K562 (cell line): ENCODE measurements at regions not wholly inside any gene's neighbourhood (a gene's known extent, or its start where the extent isn't known, plus 50 kb on each side); places are given as distances from the start of the nearest gene placed in this dataset.

Experiments used
- ATAC-seq: fragments of 200-7000 bp; cut with Tn5 transposase; 3 replicates; pipeline ENCODE4 v1.9.1; 2020; ENCODE audit warnings: moderate library complexity
- BruUV-seq: library from RNA; stranded (reverse); fragments of 400-500 nt; replicated peaks from 2 replicates; lab custom pipeline; 2021; lab: Mats Ljungman, UMichigan
- CTCF ChIA-PET: fragments of 300-600 bp; formaldehyde crosslinking; extraction: SDS; loops from one replicate; lab custom pipeline; 2021; ENCODE audit warnings: low intra/inter-chr PET ratio; lab: Yijun Ruan, JAX
- POLR2A ChIA-PET: fragments of 300-600, 350-650 bp; sonication (Branson Sonifier 250); formaldehyde crosslinking; extraction: SDS; loops from one replicate; lab custom pipeline; 2021; ENCODE audit warnings: antibody characterized with exemption, inconsistent platforms; lab: Yijun Ruan, JAX
- DNase-seq, 4 experiments: peaks; one replicate each; pipeline versions ENCODE4 v3.0.0 to v3.0.0-alpha.2; 2011 to 2018; ENCODE audit warnings: low spot score in 3 of 4, mixed read lengths in 3 of 4; ENCODE audit errors: extremely low read depth in 1 of 4
- FAIRE-seq: peaks from 2 replicates; lab custom pipeline; 2011; peaks lifted over from hg19 to GRCh38; lab: Jason Lieb, UNC
- H2AFZ ChIP-seq: 2 replicates; pipeline ENCODE4 v1.6.0; 2011; ENCODE audit warnings: low read depth, low read length, control low read depth, inconsistent platforms
- H3K27ac ChIP-seq: fragments of 200-600 bp; 3 replicates; pipeline ENCODE4 v1.8.0; 2011; ENCODE audit warnings: low read depth, mild to moderate bottlenecking, control low read depth, inconsistent platforms, low read length, moderate library complexity, mixed read lengths; ENCODE audit errors: extremely low read depth
- H3K27me3 ChIP-seq, 2 experiments: fragments of 300-600 bp in 1 of 2; 2 replicates in 1 of 2; 3 replicates in 1 of 2; pipeline versions ENCODE4 v1.6.0 to v1.8.0; 2011; ENCODE audit warnings: inconsistent platforms in 2 of 2, low read length in 2 of 2, mild to moderate bottlenecking in 1 of 2, mixed read lengths in 1 of 2, moderate library complexity in 1 of 2; ENCODE audit not compliant: control insufficient read depth in 2 of 2, insufficient read depth in 2 of 2
- H3K36me3 ChIP-seq: fragments of 300-600 bp; 3 replicates; pipeline ENCODE4 v1.8.0; 2011; ENCODE audit warnings: mild to moderate bottlenecking, low read length, inconsistent platforms; ENCODE audit not compliant: control insufficient read depth, insufficient read depth
- H3K4me1 ChIP-seq, 2 experiments: fragments of 200-600 bp in 1 of 2; replicated peaks in 1 of 2; 2 replicates in 1 of 2; 3 replicates in 1 of 2; pipeline versions ENCODE4 v1.5.1 to v1.8.0; 2011; ENCODE audit warnings: inconsistent platforms in 2 of 2, low read length in 2 of 2, mild to moderate bottlenecking in 1 of 2, mixed read lengths in 1 of 2, moderate library complexity in 1 of 2; ENCODE audit not compliant: control insufficient read depth in 2 of 2, insufficient read depth in 2 of 2
- H3K4me2 ChIP-seq: 2 replicates; pipeline ENCODE4 v1.6.1; 2011; ENCODE audit warnings: low read length, control low read depth, inconsistent platforms, mixed read lengths; ENCODE audit not compliant: insufficient read depth
- H3K4me3 ChIP-seq: fragments of 200-600 bp; sonication (generic), shearing (Covaris generic); 2 replicates; pipeline ENCODE4 v1.5.1; 2016; ENCODE audit warnings: control low read depth, inconsistent platforms
- H3K79me2 ChIP-seq: fragments of 200-600 bp; 3 replicates; pipeline ENCODE4 v1.8.0; 2011; ENCODE audit warnings: low read length, inconsistent platforms; ENCODE audit not compliant: control insufficient read depth, insufficient read depth
- H3K9ac ChIP-seq, 2 experiments: 2 replicates each; pipeline versions ENCODE4 v1.6.0 to v1.6.1; 2011; ENCODE audit warnings: low read depth in 2 of 2, low read length in 2 of 2, control low read depth in 1 of 2, inconsistent platforms in 1 of 2, mild to moderate bottlenecking in 1 of 2, mixed read lengths in 1 of 2; ENCODE audit not compliant: insufficient read depth in 1 of 2
- H3K9me1 ChIP-seq: one replicate; pipeline ENCODE4 v1.6.0; 2011; ENCODE audit warnings: inconsistent platforms, mild to moderate bottlenecking, low read length, moderate library complexity; ENCODE audit not compliant: control insufficient read depth, insufficient read depth
- H3K9me3 ChIP-seq: replicated peaks from 2 replicates; pipeline ENCODE4 v1.5.1; 2011; ENCODE audit warnings: low read depth, low read length, inconsistent platforms; ENCODE audit not compliant: control insufficient read depth, insufficient read depth
- H4K20me1 ChIP-seq: replicated peaks from 2 replicates; pipeline ENCODE4 v1.6.1; 2011; ENCODE audit warnings: low read length, inconsistent platforms, mixed read lengths; ENCODE audit not compliant: control insufficient read depth, insufficient read depth
- BDP1 ChIP-seq: IDR thresholded peaks from 3 replicates; pipeline ENCODE4 v1.6.1; 2011; ENCODE audit not compliant: insufficient read length, insufficient read depth
- BRCA1 ChIP-seq, 2 experiments: fragments of 450-650 bp in 1 of 2; sonication (generic) in 1 of 2; formaldehyde crosslinking in 1 of 2; IDR thresholded peaks; 2 replicates each; pipeline versions ENCODE4 v1.5.0 to v1.6.1; 2017 to 2020; ENCODE audit warnings: mild to moderate bottlenecking in 1 of 2, missing genetic modification reagents in 1 of 2
- BRD9 ChIP-seq: fragments of 450-650 bp; IDR thresholded peaks from 2 replicates; pipeline ENCODE4 v1.6.1; 2018; ENCODE audit warnings: low read depth; ENCODE audit not compliant: partially characterized antibody
- HBP1 ChIP-seq: fragments of 450-650 bp; formaldehyde crosslinking; IDR thresholded peaks from 2 replicates; pipeline ENCODE4 v1.4.0; 2022; ENCODE audit warnings: missing genetic modification characterization
- ILK ChIP-seq: fragments of 450-650 bp; IDR thresholded peaks from 2 replicates; pipeline ENCODE4 v1.6.1; 2016; ENCODE audit warnings: missing genetic modification characterization, low read depth, mild to moderate bottlenecking, missing compliant biosample characterization, moderate library complexity, borderline replicate concordance
- MCM5 ChIP-seq: fragments of 450-650 bp; IDR thresholded peaks from 2 replicates; pipeline ENCODE4 v1.6.1; 2016; ENCODE audit warnings: low read depth
- POLR2AphosphoS5 ChIP-seq: IDR thresholded peaks from 2 replicates; pipeline ENCODE4 v1.6.1; 2011; ENCODE audit warnings: mild to moderate bottlenecking, low read depth, low read length, moderate library complexity; ENCODE audit not compliant: control insufficient read depth, insufficient read depth
- RBM25 ChIP-seq: fragments of 200-400 bp; formaldehyde crosslinking; IDR thresholded peaks from 2 replicates; pipeline ENCODE4 v1.6.1; 2018; ENCODE audit warnings: low read length, low read depth, moderate library complexity; ENCODE audit not compliant: severe bottlenecking
- TOE1 ChIP-seq, 2 experiments: fragments of 450-650 bp in 1 of 2; sonication (generic) in 1 of 2; formaldehyde crosslinking in 1 of 2; IDR thresholded peaks; 2 replicates each; pipeline versions ENCODE4 v1.7.1 to v1.8.0; 2016 to 2022; ENCODE audit warnings: borderline replicate concordance in 2 of 2, mild to moderate bottlenecking in 2 of 2, antibody characterized with exemption in 1 of 2, inconsistent platforms in 1 of 2, low read depth in 1 of 2, missing genetic modification reagents in 1 of 2, moderate library complexity in 1 of 2
- YY1 ChIP-seq, 3 experiments: IDR thresholded peaks; 2 replicates each; pipeline ENCODE4 v1.6.1; 2011; ENCODE audit warnings: low read length in 2 of 3, mild to moderate bottlenecking in 2 of 3, moderate library complexity in 2 of 3, borderline replicate concordance in 1 of 3, control low read depth in 1 of 3, low read depth in 1 of 3; ENCODE audit not compliant: insufficient read depth in 3 of 3, insufficient replicate concordance in 2 of 3, control insufficient read depth in 1 of 3, insufficient read length in 1 of 3; ENCODE audit errors: extremely low read depth in 1 of 3
- ZKSCAN8 ChIP-seq: fragments of 200-800 bp; sonication (Bioruptor generic); IDR thresholded peaks from 2 replicates; pipeline ENCODE4 v1.6.1; 2016; ENCODE audit warnings: missing genetic modification characterization, missing compliant biosample characterization
- WGBS: fragments of 100-300 bp; shearing (Covaris generic); methylation state at CpG from one replicate; pipeline ENCODE4 v1.1.6; 2016; ENCODE audit warnings: low coverage, mixed read lengths; ENCODE audit not compliant: insufficient coverage; ENCODE audit errors: missing lambda C conversion rate; 5-methylcytosine and 5-hydroxymethylcytosine counted together
- in situ Hi-C: fragments of 300-500 bp; cut with MboI; formaldehyde crosslinking; loops from 4 replicates; pipeline ENCODE4 v1.15.0; 2018; ENCODE audit warnings: inconsistent platforms, mixed read lengths
- intact Hi-C: fragments of 100-400 bp; cut with micrococcal nuclease; formaldehyde crosslinking; loops from 2 replicates; pipeline ENCODE4 v1.14.2; 2022
- TF ChIP-seq, protein P1 (sequence below): fragments of 250-450 bp; sonication (Bioruptor Pico); IDR thresholded peaks from 2 replicates; pipeline ENCODE4 v1.8.0; 2022; ENCODE audit warnings: moderate library complexity, mild to moderate bottlenecking, inconsistent platforms

DNA sequence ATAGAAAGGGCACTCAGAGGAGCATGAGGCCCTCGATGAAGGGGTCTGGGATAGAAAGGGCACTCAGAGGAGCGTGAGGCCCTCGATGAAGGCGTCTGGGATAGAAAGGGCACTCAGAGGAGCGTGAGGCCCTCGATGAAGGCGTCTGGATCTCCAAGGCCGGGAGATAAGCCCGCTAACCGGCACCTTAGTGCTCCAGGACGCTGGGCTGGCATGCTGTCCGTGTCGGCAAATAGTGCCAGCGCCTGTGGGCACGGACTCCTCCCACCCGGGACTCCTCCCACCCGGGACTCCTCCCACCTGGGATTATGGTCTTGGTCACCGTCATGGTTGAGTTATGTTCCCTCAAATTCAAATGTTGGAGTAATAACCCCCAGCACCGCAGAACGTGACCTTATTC, 725.3 kb downstream of the BRD1 start:
- H3K27ac ChIP-seq, result no peak overlapping the region
- no peaks in the 10 kb centered on the region for H3K9me1 ChIP-seq
- no peaks in the 10 kb centered on the region for H3K79me2 ChIP-seq
- no peak overlapping the region for H3K9ac ChIP-seq
- H3K27me3 ChIP-seq, result peaks cover 2 to 47% of the 10 kb centered on the region in 2 experiments; a peak in 3 of 5 replicates
- no peaks in the 10 kb centered on the region; the same call in 1 of the 2 replicates for H4K20me1 ChIP-seq
- FAIRE-seq (no peak), ATAC-seq (no peak), DNase-seq (no peak)
- CTCF ChIA-PET, result no interaction called here
- in situ Hi-C loops (no loop called here), intact Hi-C loops (no loop called here)
- H3K4me1 ChIP-seq, result no peaks in the 10 kb centered on the region
- POLR2A ChIA-PET, result no interaction called here
- H3K4me3 ChIP-seq, result no peak overlapping the region
- H3K36me3 ChIP-seq, result no peaks in the 10 kb centered on the region
- BruUV-seq, result no TSS peak
- H3K4me2 ChIP-seq, result no peak overlapping the region
- no peaks in the 10 kb centered on the region for H3K9me3 ChIP-seq
- TF ChIP-seq ILK (tag), result no peak
- TF ChIP-seq BRD9, result no peak
- no peak for TF ChIP-seq MCM5
- no peak for TF ChIP-seq BRCA1 (IDR thresholded peaks at IDR 0.05)
- no peak for TF ChIP-seq BRCA1 (CRISPR knock-in tag; IDR thresholded peaks at IDR 0.05)
- TF ChIP-seq YY1 (IDR thresholded peaks at IDR 0.05; ENCODE audit: borderline replicate concordance in 1 of 3, control insufficient read depth in 1 of 3, extremely low read depth in 1 of 3, insufficient read depth in 3 of 3, insufficient read length in 1 of 3, insufficient replicate concordance in 2 of 3, low read depth in 1 of 3, low read length in 2 of 3), result no peak
- TF ChIP-seq TOE1 (IDR thresholded peaks at IDR 0.05; ENCODE audit: borderline replicate concordance), result no peak
- no peak for TF ChIP-seq TOE1 (CRISPR knock-in tag; IDR thresholded peaks at IDR 0.05; ENCODE audit: borderline replicate concordance, low read depth)
- no peak for TF ChIP-seq RBM25
- TF ChIP-seq BDP1, result no peak
- TF ChIP-seq HBP1 (CRISPR knock-in tag), result no peak
- TF ChIP-seq ZKSCAN8 (CRISPR knock-in tag), result no peak
- TF ChIP-seq, protein P1, sequence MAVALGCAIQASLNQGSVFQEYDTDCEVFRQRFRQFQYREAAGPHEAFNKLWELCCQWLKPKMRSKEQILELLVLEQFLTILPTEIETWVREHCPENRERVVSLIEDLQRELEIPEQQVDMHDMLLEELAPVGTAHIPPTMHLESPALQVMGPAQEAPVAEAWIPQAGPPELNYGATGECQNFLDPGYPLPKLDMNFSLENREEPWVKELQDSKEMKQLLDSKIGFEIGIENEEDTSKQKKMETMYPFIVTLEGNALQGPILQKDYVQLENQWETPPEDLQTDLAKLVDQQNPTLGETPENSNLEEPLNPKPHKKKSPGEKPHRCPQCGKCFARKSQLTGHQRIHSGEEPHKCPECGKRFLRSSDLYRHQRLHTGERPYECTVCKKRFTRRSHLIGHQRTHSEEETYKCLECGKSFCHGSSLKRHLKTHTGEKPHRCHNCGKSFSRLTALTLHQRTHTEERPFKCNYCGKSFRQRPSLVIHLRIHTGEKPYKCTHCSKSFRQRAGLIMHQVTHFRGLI (CRISPR knock-in tag), result no peak
- no peak for TF ChIP-seq POLR2AphosphoS5
- H2AFZ ChIP-seq, result no peak overlapping the region
- WGBS, result 4% methylated on average over 16 of the region's 20 CpGs
